ENCODE measurements at regions not wholly inside any gene's neighbourhood (a gene's known extent, or its start where the extent isn't known, plus 50 kb on each side); places are given as distances from the start of the nearest gene placed in this dataset.

GRCh38 chr12:67773896-67774295, 125.4 kb downstream of the DYRK2 start:
- TF ChIP-seq TEF (CRISPR knock-in tag; IDR thresholded peaks at IDR 0.05) (no peak), MAFK (conservative IDR thresholded peaks at IDR 0.05 in 1 of 2, IDR thresholded peaks at IDR 0.05 in 1 of 2; ENCODE audit: low read length in 2 of 2) (0 out of 4 replicates have a peak, but pooled peaks of 1 of the 2 experiments have one; percentile 8)
- H3K4me3 ChIP-seq (replicated peaks in 1 of 3; ENCODE audit: insufficient read depth in 1 of 3, low read depth in 2 of 3, low read length in 3 of 3) = no peak overlapping the region
- no peaks in the 10 kb centered on the region for H3K36me3 ChIP-seq (replicated peaks in 1 of 2; ENCODE audit: control insufficient read depth in 1 of 2, insufficient read depth in 2 of 2, low read length in 2 of 2)
- in situ Hi-C loops (cut with HindIII; ENCODE audit: extremely low pct_ligation_motif_present, low pct_unique_long_range_greater_than_20kb) (no loop called here), intact Hi-C loops (cut with micrococcal nuclease; ENCODE audit: unreplicated experiment) (no loop called here)
- ChIA-PET CTCF (ENCODE audit: low intra/inter-chr PET ratio, low total read pairs) (no interaction called here), POLR2A (no interaction called here)
- H3K9ac ChIP-seq (ENCODE audit: insufficient read depth, low read depth, low read length) = no peak overlapping the region
- no peaks in the 10 kb centered on the region for H3K4me1 ChIP-seq (ENCODE audit: insufficient read depth, low read length)
- no peak overlapping the region for H2AFZ ChIP-seq (ENCODE audit: low read length)
- H3K9me3 ChIP-seq (ENCODE audit: low read length) = no peaks in the 10 kb centered on the region
- H3K4me2 ChIP-seq (ENCODE audit: low read depth, low read length) = no peak overlapping the region
- WGBS (ENCODE audit: low lambda C conversion rate) = 1% methylated on average over 2 of the region's 2 CpGs
- H4K20me1 ChIP-seq (ENCODE audit: insufficient read depth, low read length) = no peaks in the 10 kb centered on the region
- ATAC-seq = no peak
- no peaks in the 10 kb centered on the region for H3K27me3 ChIP-seq (ENCODE audit: control insufficient read depth in 1 of 2, insufficient read depth in 2 of 2, low read length in 2 of 2)
- DNase-seq (ENCODE audit: low spot score) = no peak
- BruUV-seq (replicated peaks) = no TSS peak
- no peaks in the 10 kb centered on the region for H3K79me2 ChIP-seq (ENCODE audit: insufficient read depth, low read length)
- no peak for FAIRE-seq
- no peak overlapping the region for H3K27ac ChIP-seq (ENCODE audit: extremely low read length, insufficient read depth, low read length)

DNA sequence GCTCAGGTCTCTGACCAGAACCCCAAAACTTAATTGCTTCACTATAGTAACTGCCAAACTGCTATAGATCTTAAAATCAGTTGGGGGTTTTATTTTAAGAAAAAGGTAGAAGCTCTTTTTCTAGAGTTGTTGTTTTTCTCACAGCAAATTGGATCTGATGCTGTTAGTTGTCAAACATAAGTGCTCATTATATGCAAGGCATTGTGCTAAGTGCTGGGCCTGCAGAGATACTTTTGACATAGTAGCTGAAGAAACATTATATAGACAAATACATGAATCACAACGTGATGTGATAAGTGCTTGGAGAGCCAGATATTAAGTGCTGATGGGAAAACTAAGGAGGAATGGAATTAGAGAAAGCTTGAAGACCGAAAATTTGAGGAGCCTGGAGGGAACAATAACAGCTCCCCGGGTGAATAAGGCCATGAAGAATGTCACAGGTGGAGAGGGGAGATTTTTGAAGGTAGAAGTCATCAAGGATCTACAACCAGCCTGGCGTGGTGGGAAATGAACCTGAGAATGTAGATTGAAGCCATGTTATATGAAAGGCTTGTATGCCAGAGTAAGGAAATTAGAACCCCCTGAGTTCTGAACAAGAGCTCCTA, 126.5 kb downstream of the DYRK2 start:
- no peak overlapping the region for H3K4me3 ChIP-seq (replicated peaks in 1 of 3; ENCODE audit: insufficient read depth in 1 of 3, low read depth in 2 of 3, low read length in 3 of 3)
- intact Hi-C loops (cut with micrococcal nuclease; ENCODE audit: unreplicated experiment) (no loop called here), in situ Hi-C loops (cut with HindIII; ENCODE audit: extremely low pct_ligation_motif_present, low pct_unique_long_range_greater_than_20kb) (no loop called here)
- no peak for ATAC-seq
- ChIA-PET POLR2A (no interaction called here), CTCF (ENCODE audit: low intra/inter-chr PET ratio, low total read pairs) (no interaction called here)
- no peaks in the 10 kb centered on the region for H3K79me2 ChIP-seq (ENCODE audit: insufficient read depth, low read length)
- no peak overlapping the region for H3K27ac ChIP-seq (ENCODE audit: extremely low read length, insufficient read depth, low read length)
- no peaks in the 10 kb centered on the region for H3K36me3 ChIP-seq (replicated peaks in 1 of 2; ENCODE audit: control insufficient read depth in 1 of 2, insufficient read depth in 2 of 2, low read length in 2 of 2)
- H3K27me3 ChIP-seq (ENCODE audit: control insufficient read depth in 1 of 2, insufficient read depth in 2 of 2, low read length in 2 of 2) = no peaks in the 10 kb centered on the region
- no peaks in the 10 kb centered on the region for H3K9me3 ChIP-seq (ENCODE audit: low read length)
- H2AFZ ChIP-seq (ENCODE audit: low read length) = no peak overlapping the region
- no peak overlapping the region for H3K4me2 ChIP-seq (ENCODE audit: low read depth, low read length)
- H3K9ac ChIP-seq (ENCODE audit: insufficient read depth, low read depth, low read length) = no peak overlapping the region
- TF ChIP-seq, protein P1, sequence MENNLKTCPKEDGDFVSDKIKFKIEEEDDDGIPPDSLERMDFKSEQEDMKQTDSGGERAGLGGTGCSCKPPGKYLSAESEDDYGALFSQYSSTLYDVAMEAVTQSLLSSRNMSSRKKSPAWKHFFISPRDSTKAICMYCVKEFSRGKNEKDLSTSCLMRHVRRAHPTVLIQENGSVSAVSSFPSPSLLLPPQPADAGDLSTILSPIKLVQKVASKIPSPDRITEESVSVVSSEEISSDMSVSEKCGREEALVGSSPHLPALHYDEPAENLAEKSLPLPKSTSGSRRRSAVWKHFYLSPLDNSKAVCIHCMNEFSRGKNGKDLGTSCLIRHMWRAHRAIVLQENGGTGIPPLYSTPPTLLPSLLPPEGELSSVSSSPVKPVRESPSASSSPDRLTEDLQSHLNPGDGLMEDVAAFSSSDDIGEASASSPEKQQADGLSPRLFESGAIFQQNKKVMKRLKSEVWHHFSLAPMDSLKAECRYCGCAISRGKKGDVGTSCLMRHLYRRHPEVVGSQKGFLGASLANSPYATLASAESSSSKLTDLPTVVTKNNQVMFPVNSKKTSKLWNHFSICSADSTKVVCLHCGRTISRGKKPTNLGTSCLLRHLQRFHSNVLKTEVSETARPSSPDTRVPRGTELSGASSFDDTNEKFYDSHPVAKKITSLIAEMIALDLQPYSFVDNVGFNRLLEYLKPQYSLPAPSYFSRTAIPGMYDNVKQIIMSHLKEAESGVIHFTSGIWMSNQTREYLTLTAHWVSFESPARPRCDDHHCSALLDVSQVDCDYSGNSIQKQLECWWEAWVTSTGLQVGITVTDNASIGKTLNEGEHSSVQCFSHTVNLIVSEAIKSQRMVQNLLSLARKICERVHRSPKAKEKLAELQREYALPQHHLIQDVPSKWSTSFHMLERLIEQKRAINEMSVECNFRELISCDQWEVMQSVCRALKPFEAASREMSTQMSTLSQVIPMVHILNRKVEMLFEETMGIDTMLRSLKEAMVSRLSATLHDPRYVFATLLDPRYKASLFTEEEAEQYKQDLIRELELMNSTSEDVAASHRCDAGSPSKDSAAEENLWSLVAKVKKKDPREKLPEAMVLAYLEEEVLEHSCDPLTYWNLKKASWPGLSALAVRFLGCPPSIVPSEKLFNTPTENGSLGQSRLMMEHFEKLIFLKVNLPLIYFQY (CRISPR knock-in tag; IDR thresholded peaks at IDR 0.05; ENCODE audit: borderline replicate concordance) = no peak
- TF ChIP-seq, protein P2, sequence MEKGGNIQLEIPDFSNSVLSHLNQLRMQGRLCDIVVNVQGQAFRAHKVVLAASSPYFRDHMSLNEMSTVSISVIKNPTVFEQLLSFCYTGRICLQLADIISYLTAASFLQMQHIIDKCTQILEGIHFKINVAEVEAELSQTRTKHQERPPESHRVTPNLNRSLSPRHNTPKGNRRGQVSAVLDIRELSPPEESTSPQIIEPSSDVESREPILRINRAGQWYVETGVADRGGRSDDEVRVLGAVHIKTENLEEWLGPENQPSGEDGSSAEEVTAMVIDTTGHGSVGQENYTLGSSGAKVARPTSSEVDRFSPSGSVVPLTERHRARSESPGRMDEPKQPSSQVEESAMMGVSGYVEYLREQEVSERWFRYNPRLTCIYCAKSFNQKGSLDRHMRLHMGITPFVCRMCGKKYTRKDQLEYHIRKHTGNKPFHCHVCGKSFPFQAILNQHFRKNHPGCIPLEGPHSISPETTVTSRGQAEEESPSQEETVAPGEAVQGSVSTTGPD (CRISPR knock-in tag; IDR thresholded peaks at IDR 0.05) = no peak
- TF ChIP-seq ZNF292 (CRISPR knock-in tag; IDR thresholded peaks at IDR 0.05; ENCODE audit: borderline replicate concordance, low read depth) (no peak), ZNF773 (CRISPR knock-in tag; IDR thresholded peaks at IDR 0.05; ENCODE audit: borderline replicate concordance) (no peak), MED1 (CRISPR knock-in tag; IDR thresholded peaks at IDR 0.05) (no peak)
- TF ChIP-seq, protein P3, sequence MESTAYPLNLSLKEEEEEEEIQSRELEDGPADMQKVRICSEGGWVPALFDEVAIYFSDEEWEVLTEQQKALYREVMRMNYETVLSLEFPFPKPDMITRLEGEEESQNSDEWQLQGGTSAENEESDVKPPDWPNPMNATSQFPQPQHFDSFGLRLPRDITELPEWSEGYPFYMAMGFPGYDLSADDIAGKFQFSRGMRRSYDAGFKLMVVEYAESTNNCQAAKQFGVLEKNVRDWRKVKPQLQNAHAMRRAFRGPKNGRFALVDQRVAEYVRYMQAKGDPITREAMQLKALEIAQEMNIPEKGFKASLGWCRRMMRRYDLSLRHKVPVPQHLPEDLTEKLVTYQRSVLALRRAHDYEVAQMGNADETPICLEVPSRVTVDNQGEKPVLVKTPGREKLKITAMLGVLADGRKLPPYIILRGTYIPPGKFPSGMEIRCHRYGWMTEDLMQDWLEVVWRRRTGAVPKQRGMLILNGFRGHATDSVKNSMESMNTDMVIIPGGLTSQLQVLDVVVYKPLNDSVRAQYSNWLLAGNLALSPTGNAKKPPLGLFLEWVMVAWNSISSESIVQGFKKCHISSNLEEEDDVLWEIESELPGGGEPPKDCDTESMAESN (CRISPR knock-in tag; conservative IDR thresholded peaks at IDR 0.05) = no peak
- BruUV-seq (replicated peaks) = no TSS peak
- no peak for FAIRE-seq
- no peaks in the 10 kb centered on the region for H4K20me1 ChIP-seq (ENCODE audit: insufficient read depth, low read length)
- H3K4me1 ChIP-seq (ENCODE audit: insufficient read depth, low read length) = no peaks in the 10 kb centered on the region
- 1% methylated on average over 4 of the region's 4 CpGs for WGBS (ENCODE audit: low lambda C conversion rate)
- no peak for DNase-seq (ENCODE audit: low spot score)
